ENCODE measurements at regions not wholly inside any gene's neighbourhood (a gene's known extent, or its start where the extent isn't known, plus 50 kb on each side); places are given as distances from the start of the nearest gene placed in this dataset.
"Not testable (repeated sequence)": the region's sequence is repeated elsewhere in the genome, so short reads cannot be mapped to it uniquely, and the experiment has no call there.

- DNase-seq, result no peak
Observed at GRCh38 chr22:48628891-48629543, 1198.7 kb downstream of the BRD1 start.

DNA sequence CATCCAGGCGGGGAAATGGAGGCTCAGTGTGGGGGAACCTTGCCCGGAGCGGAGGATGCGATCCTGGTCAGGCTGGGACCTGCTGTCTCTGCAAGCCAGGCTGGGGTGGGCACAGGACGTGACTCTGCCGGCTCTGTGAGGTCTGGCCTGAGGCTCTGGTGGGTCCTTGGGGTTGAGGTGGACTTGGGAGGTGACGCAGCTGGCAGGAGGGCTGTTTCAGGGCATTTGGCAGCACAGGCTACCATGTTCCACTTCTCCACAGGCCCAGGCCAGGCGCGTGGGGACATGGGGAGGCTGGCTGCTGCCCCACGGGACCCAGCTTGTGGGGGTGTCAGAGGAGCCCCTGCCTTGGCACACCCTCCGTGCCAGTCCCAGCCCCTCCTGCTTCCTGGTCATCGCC lies 1199.7 kb downstream of the BRD1 start:
- DNase-seq, result no peak

GRCh38 chr22:48627203-48627602 lies 1200.5 kb downstream of the BRD1 start:
- no peak for DNase-seq

DNA sequence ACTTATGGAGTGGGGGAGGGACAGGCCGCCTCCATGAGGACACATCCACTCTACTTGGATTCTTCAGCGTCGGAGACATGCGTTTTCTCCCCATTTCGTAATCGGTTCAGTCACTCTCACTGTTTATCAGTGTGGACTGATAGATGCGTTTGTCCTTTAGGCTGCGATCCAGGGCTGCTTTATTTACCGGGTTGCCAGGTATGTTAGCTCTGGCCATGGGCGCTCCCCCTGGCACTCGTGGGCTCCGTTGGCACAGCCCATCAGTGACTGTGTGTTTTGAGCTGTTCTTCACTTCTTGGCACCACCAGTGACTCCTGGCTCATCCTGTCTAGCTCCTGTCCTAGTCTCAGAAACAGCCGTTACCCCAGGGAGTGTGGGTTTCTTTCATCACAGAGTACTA lies 1203.3 kb downstream of the BRD1 start:
- no peak for DNase-seq

GRCh38 chr22:48622891-48623545 lies 1204.7 kb downstream of the BRD1 start:
- DNase-seq, result no peak

DNA sequence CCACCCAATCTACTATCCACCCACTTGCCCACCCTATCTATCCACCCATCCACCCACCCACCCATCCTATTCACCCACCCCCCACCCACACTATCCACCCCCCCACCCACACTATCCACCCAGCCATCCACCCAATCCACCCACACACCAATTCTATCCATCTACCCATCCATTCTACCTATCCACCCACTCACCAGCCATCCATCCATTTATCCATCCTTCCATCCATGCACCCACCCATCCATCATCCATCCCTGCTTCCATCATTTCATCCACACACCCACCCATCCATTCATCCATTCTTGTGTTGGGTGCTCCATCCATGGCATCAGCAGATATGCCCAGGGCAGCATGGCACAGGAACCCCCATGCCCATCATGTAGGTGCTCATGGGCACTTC lies 1206.6 kb downstream of the BRD1 start:
- no peak for DNase-seq

DNA sequence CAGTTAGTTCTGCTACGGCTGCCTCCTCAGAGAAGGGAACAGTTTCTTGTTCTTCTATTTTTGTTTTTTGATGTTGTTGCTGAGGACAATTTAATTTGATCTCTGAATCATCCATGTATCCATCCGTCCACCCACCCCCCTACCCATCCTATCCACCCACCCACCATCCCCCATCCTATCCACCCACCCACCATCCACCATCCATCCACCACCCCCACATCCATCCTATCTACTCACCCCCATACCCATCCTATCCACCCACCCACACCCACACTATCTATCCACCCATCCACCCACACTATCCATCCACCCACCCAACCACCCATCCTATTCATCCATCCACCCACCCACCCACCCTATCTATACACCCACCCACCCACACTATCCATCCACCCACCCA lies 1207.2 kb downstream of the BRD1 start:
- DNase-seq, result not testable (repeated sequence)

DNA sequence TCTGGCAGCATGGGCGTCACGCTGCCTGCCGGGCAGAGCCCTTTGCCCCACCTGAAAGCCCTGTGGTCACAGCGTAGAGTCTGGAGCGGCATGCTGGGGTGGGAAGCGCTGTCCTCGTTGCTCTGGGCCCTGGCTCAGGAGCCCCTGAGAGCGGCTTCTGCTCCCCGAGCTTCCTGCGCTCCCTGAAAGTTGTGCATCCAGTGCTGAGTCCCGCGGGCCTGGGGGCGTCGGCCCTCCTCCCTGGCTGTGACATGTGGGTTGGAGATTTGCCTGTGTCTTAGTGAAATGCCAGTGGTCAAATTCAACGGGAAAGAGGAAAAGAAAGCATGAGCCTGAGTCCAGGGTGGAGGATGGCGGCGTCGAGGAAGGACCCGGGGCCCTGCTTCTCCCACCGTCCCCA lies 1208.0 kb downstream of the BRD1 start:
- DNase-seq, result no peak

GRCh38 chr22:48618326-48618725 lies 1209.3 kb downstream of the BRD1 start:
- DNase-seq, result no peak

DNA sequence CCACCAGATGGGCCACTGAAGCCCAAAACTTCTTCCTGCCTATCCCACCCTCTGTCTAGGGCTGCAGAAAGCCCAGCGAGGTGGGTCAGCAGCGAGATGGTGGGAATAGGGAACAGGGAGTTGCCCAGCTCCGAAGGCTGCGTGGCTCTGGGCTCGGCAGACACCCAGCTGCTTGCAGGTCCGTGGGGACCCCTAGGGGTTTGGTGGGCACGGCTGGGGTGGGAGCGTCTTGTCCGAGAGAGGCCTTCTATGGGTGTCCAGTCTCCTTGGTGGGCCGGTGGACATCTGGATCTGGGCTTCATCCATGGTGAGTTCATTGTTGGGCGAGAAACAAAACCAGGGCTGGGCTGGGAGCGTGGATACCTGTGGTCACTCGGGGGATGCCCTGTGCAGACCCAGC lies 1211.0 kb downstream of the BRD1 start:
- no peak for DNase-seq

DNA sequence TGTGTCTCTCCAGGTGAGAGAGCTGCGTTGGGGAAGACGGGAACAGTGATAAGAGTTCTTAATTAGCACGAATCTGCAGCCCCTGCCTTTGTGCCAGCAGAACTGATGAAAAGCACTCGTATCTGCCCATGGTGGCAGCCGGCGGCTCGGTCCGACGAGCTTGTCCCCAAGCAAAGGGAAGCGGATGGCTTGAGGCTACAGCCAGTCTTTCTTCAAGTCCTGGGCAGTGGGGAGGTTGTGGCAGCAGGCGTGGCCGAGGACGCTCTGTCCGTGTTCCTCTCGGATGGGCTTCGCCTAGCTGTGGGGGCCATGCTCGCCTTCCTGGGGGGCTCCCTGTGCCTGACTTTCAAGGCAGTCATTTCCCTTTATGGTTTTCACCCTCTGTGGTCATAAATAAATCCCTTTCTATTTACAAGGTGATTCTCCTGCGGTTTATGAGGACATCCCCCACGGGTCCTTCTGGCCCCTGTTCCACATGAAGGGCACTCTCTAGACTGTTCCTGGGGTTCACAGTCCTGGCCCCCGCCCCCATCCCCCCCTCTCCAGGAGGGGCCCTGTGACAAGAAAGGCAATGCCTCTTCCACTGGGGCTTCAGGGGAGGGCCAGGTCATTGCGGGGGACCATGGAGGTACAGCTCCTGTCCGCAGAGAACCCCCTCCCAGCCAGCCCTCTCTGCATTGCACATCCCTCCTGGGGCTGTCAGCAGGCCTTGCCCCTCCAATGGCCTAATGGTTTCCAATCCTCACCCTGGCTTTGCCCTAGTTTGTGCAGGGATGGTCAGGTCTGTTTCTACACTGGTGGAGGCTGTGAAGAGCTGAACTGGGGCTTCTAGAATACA lies 1212.3 kb downstream of the BRD1 start:
- no peak for DNase-seq

DNA sequence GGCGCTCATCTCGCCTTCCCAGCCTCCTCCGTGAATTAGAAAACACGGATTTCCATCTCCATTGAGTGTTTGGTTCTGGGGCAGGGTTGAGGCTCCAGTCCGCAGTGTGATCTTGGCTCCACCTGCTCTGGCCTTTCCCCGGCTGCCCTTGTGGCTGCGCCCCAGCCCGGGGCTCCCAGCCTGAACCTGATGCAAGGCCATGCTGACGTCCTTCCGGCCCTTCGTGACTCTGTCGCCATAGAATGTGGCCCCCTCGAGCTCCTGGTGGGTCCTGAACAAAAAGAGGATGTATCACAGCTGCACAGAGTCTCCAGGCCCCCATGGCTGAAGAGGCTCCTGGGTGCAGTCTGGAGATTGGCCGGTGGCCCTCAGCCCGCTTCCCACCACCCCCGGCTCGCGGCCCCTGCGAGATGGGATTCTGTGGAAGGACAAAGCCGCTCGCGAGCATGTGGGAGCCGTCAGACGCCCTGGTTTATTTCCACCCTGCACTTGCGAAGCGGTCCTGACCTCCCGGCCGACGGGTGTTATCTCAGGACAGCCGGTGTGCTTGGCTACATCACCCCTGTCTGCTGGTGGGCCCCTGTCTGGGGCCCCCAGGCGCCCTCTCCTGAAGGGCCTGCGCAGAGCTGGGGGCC lies 1214.0 kb downstream of the BRD1 start:
- DNase-seq, result no peak

GRCh38 chr22:48612077-48612995 lies 1215.3 kb downstream of the BRD1 start:
- DNase-seq, result no peak

DNA sequence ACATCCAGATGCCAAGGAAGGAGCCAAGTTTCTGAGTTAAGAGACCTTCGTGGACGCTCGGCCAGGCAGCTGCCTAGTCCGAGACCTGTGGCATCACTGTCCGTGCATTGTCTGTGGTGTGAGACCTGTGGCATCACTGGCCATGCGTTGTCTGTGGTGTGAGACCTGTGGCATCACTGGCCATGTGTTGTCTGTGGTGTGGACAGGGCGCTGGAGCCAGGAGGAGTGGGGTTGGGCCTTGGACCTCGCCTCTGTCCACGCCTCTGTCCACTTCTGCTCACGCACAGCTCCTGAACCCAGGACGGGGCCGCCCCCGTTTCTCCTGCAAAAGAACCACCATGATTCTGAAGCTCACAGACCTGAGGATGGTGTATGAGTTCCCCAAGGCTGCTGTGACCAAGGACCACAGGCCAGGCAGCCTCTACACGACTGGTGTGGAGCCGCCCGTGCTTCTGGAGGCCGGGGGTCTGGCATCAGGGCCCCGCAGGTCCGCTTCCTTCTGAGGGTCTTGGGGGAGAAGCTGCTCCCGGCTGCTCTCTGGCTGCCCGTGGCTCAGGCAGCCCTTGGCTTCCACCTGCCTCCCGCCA lies 1218.3 kb downstream of the BRD1 start:
- DNase-seq, result no peak

DNA sequence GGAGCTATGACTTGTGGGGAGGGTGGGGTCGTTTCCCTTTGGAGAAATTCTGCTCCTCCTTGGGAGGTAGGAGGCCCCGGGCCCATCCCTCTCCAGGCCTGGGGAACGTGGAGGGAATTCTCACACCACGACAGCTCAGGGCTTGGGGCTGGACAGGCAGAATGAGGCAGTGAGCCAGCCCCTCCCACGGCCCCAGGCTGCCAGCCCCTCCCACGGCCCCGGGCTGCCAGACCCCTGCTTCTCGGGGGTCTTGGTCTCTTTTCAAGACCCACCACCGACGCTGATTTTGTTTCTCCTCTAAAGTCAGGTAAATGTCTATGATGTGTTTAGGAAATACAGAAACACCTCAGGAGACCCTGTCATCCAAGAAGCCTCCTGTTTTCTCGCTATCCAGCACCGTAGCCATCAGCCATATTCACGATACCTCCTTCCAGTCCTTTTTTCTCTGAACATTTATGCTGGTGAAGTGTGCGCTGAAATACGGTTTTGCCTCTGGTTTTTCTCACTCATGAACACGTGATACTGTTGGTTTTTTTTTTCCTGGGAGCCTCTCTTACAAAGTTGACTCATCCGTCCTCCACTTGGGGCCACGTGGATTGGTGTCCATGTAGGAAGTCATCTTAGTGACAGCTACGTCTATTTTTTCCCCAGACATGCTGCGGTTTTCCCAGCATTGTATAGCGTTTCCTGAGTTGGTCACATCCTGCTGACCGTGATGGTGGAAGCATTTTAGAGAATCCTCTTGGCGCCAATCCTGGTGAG lies 1219.6 kb downstream of the BRD1 start:
- no peak for DNase-seq

- DNase-seq, result no peak
Observed at GRCh38 chr22:48606684-48607307, 1220.9 kb downstream of the BRD1 start.

GRCh38 chr22:48605856-48606481 lies 1221.7 kb downstream of the BRD1 start:
- DNase-seq, result no peak

- no peak for DNase-seq
Observed at GRCh38 chr22:48605125-48605524, 1222.5 kb downstream of the BRD1 start.

DNA sequence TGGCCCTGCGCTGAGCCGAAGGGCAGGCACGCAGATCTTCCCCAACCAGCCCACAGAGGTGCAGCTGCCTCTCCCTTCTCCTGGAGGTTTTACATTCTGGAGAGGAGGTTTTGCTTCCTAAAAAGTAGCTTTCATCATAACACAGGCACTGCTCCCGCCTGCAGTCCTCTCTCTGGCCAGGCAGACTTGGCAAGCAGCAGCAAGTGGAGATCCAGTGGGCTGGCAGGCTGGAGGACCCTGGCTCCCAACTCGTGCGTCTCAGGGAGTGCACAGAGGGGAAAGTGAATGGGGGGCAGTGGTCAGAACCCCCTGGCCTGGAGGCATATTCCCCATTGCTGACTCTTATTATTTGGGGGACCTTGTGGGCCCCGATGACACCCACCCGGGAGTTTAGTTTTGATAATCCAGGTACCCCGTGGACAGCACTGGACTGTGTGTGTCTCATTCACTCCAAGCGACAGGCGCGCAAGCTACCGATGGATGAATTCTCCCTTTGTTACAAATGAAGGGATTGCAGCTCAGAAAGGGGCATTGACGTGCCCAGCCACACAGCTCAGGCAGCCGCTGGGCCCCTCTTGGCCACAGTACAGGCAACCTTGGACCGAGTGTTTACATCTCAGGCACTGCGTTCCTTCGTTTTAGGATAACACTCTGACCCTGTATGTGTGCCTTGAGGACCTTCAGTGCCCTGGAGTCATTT lies 1223.9 kb downstream of the BRD1 start:
- DNase-seq, result no peak
